SKM-1 treated with dmso at 0.1 percent for 144 hours (cell line): ENCODE measurements at regions not wholly inside any gene's neighbourhood (a gene's known extent, or its start where the extent isn't known, plus 50 kb on each side); places are given as distances from the start of the nearest gene placed in this dataset.

Experiments used
- DNase-seq: peaks from one replicate; lab custom pipeline; 2025; ENCODE audit not compliant: unreplicated experiment; lab: John Stamatoyannopoulos, UW

- DNase-seq: no peak
Measured at GRCh38 chr11:92527467-92527866, 302.8 kb downstream of the FAT3 start.

- DNase-seq: no peak
Measured at GRCh38 chr11:92528001-92528400, 303.4 kb downstream of the FAT3 start.

- no peak for DNase-seq
Measured at GRCh38 chr11:92531065-92531739, 306.6 kb downstream of the FAT3 start.

- no peak for DNase-seq
Measured at GRCh38 chr11:92533657-92534335, 309.2 kb downstream of the FAT3 start.

- DNase-seq: no peak
Measured at GRCh38 chr11:92536883-92537282, 312.3 kb downstream of the FAT3 start.

- no peak for DNase-seq
Measured at GRCh38 chr11:92540096-92540495, 315.5 kb downstream of the FAT3 start.

- no peak for DNase-seq
Measured at GRCh38 chr11:92545906-92546471, 321.4 kb downstream of the FAT3 start.

- no peak for DNase-seq
Measured at GRCh38 chr11:92546603-92547002, 322.0 kb downstream of the FAT3 start.

GRCh38 chr11:92550411-92550810, 325.8 kb downstream of the FAT3 start:
- DNase-seq: no peak

GRCh38 chr11:92550871-92551270, 326.3 kb downstream of the FAT3 start:
- no peak for DNase-seq

GRCh38 chr11:92552942-92553341, 328.3 kb downstream of the FAT3 start:
- no peak for DNase-seq

GRCh38 chr11:92554688-92555087, 330.1 kb downstream of the FAT3 start:
- no peak for DNase-seq

GRCh38 chr11:92556431-92556830, 331.8 kb downstream of the FAT3 start:
- DNase-seq: no peak

- DNase-seq: no peak
Measured at GRCh38 chr11:92557879-92558278, 333.3 kb downstream of the FAT3 start.

GRCh38 chr11:92558323-92558722, 333.7 kb downstream of the FAT3 start:
- DNase-seq: no peak

GRCh38 chr11:92569726-92570125, 345.1 kb downstream of the FAT3 start:
- no peak for DNase-seq

- DNase-seq: no peak
Measured at GRCh38 chr11:92572559-92572958, 347.9 kb downstream of the FAT3 start.

- DNase-seq: no peak
Measured at GRCh38 chr11:92576315-92576714, 351.7 kb downstream of the FAT3 start.

GRCh38 chr11:92580908-92581307, 356.3 kb downstream of the FAT3 start:
- no peak for DNase-seq

- DNase-seq: no peak
Measured at GRCh38 chr11:92588393-92588792, 363.8 kb downstream of the FAT3 start.

GRCh38 chr11:92589512-92589911, 364.9 kb downstream of the FAT3 start:
- DNase-seq: no peak

GRCh38 chr11:92591521-92591920, 366.9 kb downstream of the FAT3 start:
- no peak for DNase-seq
